GM19043 (cell line): ENCODE measurements at regions not wholly inside any gene's neighbourhood (a gene's known extent, or its start where the extent isn't known, plus 50 kb on each side); places are given as distances from the start of the nearest gene placed in this dataset.
A peak's percentile ranks its signal among the peaks of the same experiment; 100 is the strongest.

Experiments
- ATAC-seq: cut with Tn5 transposase; IDR thresholded peaks from one replicate; pipeline ENCODE4 v1.9.1; 2021; ENCODE audit warnings: low read depth; ENCODE audit not compliant: unreplicated experiment

DNA sequence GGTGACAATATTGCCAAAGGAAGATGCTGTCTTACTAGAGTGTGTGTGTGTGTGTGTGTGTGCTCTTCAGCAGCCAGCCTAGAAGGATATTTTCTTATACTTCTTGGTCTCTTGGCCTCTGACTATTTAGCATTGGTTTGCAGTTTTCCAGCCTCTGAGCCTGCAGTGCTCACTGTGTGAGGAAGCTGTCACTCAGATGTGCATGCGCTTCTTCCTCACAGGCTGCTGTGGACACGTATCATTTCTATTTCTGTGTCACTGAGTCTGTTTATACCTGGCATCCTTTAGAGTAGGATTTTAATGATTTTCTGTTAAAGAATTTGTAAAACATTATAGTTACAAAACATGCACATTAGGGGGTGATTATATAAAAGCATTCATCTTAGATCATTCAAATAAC, 83.3 kb downstream of the ALDH8A1 start:
- no peak for ATAC-seq

DNA sequence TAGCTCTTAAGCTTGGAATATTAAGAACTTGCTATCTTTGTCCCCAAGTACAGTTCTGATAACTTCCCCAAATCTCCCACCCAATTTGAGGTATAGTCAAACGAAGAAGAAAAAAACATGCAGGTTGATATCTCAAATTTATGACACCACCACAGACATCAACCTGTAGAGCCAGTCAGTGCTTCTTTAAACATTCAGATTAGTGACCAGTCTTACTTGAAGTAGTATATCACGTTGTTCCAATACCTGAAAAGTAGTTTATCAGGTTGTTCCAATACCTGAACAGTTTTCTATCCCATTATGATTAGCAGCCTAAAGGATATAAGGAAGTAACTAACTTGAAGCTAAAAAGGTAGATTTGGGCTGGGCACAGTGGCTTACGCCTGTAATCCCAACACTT, 85.3 kb downstream of the ALDH8A1 start:
- ATAC-seq: no peak

DNA sequence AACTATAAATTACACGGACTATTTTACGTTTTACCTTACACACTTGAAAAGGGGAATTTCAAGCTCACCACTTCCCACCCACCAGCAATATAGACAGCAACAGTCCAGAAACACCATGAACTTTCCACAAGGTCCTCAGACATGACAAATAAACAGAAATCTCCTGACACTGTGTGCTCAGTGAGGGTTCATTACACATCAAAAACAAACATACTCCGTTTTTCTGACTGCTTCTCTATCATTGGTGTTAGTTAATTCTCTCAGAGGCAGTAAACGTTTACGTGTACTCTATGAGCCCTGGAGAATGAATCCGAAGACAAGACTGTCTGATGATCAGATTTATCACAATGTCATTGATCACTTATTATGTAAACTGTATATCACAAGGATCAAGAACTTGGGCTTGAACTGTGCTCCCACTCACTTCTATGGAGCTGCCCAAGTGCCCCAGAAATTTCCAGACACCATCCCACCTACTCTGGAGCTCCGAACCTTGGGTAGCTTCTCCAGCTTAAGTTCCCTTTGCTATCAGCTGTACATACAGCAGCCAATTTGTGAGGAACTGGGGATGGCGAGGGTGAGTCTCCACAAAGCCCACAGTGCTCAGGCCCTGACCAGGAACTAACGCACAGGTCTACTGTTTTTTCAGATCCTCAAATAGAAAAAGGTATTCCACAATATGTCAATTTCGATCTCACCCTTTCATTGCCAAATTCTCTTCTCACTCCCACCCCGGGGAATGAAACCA, 86.0 kb downstream of the ALDH8A1 start:
- no peak for ATAC-seq

DNA sequence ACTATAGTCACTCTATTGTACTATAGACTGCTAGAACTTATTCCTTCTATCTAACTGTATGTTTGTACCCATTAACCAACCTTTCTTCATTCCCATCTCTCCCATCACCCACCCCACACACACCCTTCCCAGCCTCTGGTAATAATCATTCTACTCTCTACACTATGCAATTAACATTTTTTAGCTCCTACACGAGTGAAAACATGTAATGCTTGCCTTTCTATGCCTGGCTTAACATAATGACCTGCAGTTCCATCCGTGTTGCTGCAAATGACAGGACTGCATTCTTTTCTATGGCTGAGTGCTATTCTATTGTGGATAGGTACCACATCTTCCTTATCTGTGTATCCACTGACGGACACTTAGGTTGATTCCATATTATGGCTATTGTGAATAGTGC, 95.5 kb downstream of the ALDH8A1 start:
- no peak for ATAC-seq

DNA sequence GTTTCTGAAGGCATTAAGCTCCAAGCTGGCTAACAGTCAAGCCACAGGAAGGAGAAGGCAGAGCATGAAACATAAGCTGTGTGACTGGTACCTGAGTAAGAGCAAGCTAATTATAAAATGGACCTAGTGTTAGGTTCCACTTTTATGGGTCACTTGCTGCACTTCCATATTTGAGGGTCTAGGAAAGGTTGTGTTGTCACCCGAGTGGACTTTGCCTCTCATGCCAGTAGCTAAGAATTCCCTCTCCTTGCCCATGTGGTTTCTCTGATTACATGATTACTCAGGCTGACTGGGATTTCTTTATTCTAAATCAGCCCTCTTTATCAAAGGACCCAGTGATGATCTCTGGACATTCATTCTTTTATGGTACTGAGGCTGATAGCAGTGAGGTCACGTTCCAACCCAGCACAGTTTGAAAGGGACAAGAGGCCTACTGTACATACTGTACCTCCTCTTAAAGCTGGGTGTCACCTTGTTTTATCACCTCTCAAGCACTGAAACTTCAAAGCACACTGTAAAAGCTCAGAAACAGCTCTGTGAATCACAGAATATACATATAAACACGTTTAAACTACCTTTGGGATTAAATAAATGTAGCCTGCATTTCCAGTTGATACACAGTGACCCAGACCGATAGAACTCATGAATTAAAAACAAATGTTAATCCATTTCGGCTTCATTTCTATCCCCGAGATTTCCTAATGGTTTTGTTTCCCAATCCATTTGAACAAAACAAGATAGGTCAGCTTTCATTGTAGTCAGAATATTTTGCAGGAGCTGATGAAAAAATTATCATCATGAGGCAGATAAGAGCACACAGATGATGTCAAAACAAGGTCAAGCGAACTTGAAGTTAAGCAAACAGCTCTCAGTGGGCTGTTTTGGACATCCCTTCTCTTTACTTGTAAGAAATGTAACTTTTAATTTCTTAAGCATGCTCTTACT, 96.5 kb downstream of the ALDH8A1 start:
- ATAC-seq: no peak

DNA sequence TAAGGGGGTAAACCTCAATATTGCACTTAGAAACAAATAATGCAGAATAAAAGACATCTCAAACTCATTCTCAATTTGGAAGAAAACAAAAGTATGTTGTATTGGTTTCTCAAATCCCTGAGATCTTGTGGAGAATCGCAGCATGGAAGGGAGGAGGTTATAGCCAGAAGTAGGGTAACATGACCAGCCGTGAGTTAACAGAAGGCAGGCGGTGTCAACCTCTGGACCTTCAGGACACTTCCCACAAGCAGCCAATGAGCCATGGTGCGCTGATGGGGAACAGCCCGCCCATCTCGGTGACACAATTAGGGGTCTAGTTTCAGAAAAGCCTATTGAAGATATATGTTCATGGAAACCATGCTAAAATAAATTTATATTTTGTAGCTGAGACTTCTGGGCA, 98.4 kb downstream of the ALDH8A1 start:
- ATAC-seq: no peak

DNA sequence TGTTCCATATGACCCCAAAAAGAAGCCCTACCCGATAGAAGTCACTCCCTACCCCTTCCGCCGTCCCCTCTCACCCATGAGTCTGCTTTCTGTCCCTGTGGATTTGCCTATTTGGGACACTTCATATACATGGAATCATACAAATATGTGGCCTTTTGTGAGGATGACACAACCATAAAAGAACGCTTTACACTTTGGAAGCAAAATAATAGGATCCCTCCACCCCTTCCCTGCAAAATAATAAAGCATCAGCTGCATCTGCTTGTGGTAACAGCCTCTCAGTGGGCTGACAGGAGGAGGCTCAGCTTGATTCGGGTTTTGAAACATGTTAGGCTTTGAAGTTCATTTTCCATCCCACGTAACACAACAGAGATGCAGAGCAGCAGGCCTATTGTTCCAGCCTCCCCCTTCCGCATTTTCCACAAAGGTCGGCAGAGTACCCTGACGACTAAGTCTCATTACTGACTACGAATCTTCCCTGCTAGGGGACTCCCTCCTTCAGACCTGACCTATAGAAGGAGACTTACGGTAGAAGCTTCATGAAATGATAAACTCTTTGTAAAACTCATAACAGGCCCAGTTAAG, 99.1 kb downstream of the ALDH8A1 start:
- ATAC-seq: no peak

DNA sequence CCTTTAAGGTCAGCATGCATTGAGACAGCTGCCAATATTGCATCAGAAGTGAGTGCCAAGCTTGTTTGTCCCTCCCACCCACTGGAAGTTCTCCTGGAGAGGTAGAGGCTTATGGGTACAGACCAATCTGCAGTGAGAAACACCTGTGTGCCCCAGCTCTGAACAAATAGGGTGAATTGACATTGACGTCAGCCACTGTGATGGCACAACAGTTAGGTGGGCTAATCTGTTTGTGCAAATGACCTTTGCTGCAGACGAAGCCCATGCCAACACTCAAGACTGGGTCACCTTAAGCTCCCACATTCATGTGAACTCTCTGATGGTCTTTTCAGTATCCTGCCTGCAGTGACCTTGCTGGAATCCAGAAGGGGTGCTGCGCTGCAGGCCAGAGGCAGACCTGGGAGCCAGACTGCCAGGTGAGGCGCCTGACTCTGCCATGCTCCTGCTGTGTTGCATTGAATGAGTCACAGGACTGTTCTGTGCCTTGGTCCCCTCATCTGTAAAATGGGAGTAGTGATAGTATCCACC, 99.9 kb downstream of the ALDH8A1 start:
- ATAC-seq: no peak

DNA sequence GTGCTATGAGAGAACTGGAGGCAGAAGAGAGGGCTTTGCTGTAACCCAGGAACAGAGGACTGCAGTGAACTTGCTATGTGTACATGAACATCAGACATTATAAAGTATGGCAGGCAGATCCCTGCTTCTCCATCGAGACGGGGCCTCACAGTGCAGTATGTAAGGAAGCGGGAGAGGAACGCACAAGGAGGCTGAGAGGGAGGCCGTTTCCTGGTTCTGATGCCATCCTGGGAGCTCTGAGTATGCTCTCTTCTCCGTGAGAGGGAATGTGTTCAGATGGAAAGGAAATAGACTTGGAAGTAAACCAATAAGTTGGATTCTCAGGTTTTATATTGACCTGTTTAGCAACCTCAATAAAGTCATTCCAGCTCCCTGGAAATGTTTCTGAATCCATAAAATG, 101.8 kb downstream of the ALDH8A1 start:
- no peak for ATAC-seq

DNA sequence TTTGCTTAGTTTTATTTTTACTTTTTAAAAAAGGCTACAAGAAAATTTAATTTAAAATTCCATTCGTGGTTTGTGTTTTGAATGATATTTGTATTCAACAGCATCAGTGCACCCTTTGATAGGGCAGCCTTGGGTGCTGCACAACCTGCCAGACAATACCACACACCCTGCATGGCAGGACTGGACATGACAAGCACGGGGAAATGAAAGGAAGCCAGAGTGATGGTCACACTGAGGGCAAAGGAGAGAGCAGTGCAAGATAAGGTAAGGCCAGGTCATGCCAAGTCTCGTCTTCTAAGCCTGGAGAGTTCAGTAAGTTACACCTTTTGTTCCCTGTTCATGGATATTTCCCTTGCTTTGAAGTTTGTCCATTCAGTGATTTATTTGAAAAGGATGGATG, 103.0 kb downstream of the ALDH8A1 start:
- no peak for ATAC-seq

DNA sequence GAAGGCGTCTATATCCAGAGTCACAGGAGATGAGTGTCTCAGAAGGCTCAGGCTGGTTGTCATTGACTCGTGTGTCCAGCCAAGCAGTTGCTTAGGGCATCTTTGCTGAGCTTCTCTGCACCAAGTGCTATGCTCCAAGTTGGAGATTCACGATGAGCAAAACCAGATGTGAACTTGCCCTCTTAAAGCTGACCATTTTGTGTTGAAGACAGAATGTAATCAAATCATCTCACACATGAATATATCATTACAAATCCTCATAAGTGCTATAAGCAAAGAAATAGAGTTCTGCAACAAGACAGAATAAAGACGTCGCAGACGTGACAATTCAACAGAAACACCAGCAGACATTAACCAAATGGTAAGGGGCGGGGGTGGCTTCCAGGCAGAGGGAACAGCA, 103.9 kb downstream of the ALDH8A1 start:
- ATAC-seq: no peak

DNA sequence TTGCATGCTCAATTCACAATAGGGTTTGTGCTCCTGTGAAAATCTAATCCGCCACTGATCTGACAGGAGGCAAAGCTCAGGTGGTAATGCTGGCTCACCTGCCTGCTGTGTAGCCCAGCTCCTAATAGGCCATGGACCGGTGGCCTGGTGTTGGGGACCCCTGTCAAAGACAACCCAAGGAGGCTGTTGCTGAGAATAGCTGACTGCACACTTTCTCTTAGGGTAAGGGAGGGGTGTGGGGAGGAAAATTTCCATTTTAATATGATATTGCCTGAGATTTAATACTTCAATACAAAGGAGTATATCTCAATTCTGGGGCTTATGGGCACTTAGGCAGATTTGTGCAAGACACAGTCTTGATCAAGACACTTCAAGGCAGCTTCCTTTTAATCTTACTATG, 105.8 kb downstream of the ALDH8A1 start:
- no peak for ATAC-seq

DNA sequence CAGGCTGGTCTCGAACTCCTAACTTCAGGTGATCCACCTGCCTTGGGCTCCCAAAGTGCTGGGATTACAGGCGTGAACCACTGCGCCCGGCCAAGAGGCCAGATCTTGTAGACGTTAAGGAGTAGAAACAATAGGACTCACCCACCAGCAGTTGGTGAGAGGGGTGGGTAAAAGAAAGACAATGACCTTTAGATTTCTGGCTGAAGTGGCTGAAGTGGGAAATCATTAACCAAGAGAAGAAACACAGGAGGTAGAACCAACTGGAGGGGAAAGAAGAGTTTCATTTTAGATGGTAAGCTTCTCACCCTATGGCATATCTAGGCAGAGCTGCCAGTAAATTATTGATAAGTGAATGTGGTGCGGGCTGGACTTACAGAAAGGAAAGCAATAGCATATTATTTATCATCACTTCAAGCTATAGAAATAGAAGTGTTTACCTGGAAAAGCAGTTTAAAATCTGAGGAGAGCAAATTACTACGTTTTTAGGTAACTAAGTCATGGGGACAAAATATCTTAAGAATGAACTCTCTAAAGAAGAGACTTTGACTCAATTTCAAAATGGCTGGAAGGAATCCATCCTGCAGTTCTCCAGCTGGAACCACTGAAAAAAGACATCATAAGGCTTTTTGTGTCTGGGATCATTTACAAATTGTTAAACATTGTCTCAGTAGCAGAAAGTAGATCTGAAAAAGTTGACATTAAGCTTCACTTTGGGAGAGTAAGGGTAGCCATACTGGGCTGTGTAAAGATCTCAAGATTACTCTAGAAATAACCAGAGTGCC, 109.6 kb downstream of the ALDH8A1 start:
- peak; percentile 81 for ATAC-seq

DNA sequence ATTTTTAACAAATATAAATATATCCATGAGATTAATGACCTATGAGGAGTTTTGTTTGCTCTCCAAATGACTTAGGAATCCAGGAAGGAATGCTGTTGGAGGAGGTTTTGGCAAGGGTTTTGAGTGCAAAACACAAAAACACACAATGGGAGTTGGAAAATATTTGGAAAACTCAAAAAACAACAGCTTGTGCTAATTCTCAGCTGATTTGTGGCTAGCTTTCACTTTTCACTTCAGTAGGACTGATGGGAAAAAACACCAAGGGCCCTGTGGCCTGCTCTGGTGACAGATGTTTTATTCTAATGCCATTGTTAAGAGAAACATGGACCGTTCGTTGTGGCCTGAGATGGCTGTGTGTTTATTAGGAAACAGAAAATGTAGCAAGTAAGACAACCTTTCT, 113.9 kb downstream of the ALDH8A1 start:
- ATAC-seq: no peak

DNA sequence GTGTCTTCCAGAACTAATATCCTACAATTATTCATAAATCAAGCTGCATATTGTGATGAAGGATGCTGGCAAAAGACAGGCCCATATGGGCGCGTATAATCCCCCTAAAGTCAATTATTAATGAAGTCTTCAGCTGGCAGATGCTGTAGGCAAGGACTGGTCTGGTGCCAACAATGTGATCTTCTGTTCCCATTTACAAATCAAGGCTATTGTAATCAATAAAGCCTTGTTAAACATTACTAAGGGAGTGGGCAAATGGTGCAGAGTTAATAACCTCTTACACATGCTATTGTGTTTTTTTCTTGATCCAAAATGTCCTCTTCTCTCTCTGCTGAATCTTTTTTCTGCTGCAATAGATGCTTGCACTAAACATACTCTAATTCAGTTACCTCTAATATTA, 119.0 kb downstream of the ALDH8A1 start:
- ATAC-seq: no peak

DNA sequence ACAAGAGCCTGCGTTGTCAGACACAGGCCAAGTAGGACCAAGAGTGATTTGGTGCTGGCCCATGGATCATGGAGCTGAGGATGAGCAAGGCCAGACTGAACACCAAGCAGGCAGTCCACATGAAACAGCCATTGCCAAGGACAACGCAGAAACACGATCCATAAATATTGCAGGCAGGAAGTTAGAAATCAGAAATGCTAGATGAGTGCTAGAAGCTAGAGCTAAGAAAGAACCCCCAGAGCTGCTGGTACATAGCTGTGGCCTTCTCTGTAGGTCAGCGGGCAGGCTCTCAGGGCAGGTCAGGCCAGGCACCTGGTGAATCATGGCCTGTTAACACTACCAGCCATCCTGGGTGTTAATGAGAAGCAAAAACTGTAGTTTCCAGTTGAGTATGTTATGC, 119.7 kb downstream of the ALDH8A1 start:
- ATAC-seq: no peak

DNA sequence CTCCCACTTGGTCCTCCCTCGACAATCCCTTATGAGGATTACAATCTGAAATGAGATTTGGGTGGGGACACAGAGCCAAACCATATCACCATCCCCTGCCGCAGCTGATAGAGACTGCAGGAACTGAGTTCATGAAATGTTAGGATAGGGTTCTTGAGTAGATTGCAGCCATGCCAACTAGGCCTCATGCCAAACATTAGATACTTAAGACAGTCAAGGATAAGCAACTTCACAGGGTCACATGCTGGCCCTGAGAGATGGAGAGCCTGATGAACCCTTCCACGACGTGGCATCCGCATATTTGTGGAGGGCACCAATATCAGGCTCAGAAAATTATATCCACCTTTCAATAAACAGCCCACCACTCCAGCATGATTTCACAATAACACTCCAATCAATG, 121.3 kb downstream of the ALDH8A1 start:
- no peak for ATAC-seq

DNA sequence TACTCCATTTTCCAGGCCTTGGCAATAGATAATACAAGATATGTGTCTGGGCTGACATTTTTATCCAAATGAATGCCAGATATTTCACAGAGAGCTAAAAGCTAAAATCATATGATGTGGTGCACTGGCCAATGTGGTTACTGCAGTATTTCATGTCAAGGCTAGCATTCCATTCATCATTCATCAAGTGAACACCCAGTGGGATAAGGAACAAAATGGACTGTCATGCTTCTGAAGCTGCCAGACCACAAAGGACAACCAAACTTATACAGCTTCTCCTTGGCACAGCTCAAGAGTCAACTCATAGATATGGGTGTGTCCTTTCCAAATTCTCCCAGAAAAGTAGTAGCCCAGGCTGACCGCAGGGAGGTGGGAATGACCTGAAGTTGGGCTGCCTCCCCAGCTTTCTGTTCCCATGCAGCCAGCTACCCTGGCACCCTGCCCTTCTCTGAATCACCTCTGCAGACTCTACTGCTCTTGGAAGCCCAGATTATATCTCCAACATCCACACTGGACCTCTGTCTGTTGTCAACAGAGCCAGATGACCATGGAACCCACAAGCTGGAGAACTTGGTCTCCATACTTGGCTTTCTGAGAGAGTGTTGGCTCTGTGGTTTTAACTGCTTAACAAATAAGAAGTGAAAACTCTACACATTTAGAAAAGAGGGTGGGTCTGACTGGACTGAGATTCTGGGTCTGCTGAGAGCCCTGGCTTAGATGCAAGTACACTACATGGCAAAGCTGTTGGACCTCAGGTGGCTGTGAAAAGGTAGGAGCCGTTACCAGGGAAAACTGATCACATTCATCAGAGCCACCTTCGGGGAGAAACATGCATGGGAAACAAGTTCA, 122.8 kb downstream of the ALDH8A1 start:
- no peak for ATAC-seq

DNA sequence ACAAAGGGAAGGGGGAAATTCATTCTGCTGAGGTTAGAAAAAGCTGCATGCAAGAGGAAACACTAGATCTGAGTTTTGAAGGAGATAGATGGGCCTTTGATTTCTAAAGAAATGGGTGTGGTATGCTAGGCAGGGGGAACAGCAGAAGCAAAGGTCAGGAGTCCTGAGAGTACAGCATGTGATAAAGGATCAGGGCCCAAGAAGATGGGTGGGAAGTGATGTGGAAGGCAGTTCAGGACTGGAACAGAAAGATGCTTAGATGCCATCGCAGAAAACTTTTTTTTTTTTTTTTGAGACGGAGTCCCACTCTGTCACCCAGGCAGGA, 126.2 kb downstream of the ALDH8A1 start:
- no peak for ATAC-seq
